ENCODE measurements at regions not wholly inside any gene's neighbourhood (a gene's known extent, or its start where the extent isn't known, plus 50 kb on each side); places are given as distances from the start of the nearest gene placed in this dataset.
"Not testable (repeated sequence)": the region's sequence is repeated elsewhere in the genome, so short reads cannot be mapped to it uniquely, and the experiment has no call there.

DNA sequence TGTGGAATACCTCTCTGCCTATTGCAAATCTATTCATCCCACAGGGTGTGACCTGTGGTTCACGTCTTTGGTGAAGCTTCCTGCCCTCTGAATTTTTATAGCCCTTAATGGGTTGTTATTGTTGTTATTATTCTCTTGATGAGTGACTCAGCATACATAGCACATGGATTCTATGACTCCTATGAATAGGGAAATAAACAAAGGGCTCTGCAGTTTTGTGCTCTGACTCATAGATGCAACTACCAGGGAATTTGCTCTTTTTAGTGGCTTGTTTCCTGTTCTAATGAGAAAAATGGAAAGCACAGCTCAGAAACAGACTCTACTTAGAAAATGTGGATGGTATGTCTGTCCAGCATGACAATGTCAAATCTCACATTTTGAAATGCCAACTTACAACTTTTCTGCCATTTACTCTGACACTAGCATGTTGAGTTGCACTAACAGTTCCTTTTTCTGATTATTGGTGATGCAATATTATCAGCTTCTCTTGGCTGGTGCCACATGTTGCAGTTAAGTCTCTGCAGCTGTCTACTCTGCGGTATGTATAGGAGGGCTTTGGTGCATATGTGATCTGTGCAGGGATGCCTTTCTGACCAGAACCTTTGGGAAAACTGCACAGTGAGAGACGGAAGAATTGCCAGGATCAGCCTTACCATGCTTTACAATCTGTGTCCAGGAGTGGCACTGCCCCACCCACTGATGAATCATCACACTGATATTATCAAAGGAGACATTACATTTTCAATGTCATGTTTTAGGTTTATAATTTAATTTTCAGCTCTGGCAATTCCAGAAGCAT lies 996.4 kb upstream of the WWC1 start:
- H3K4me3 ChIP-seq (ENCODE audit: low read depth, low read length) = no peak overlapping the region

DNA sequence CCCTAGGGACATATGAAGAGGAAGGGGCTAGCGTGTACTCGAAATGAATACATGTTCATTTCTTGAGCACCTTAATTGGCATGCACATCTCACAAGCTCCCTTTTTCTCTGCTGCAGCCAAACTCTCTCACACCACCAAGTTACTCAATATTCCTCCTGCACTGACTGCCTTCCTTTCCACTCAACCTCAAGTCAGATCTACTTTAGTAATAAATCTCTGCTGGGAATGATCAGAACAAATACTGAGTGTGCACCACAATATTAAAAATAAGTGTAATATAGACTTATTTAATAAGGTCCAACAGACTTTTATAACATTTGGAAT lies 995.8 kb upstream of the WWC1 start:
- H3K4me3 ChIP-seq (ENCODE audit: low read depth, low read length) = no peak overlapping the region

DNA sequence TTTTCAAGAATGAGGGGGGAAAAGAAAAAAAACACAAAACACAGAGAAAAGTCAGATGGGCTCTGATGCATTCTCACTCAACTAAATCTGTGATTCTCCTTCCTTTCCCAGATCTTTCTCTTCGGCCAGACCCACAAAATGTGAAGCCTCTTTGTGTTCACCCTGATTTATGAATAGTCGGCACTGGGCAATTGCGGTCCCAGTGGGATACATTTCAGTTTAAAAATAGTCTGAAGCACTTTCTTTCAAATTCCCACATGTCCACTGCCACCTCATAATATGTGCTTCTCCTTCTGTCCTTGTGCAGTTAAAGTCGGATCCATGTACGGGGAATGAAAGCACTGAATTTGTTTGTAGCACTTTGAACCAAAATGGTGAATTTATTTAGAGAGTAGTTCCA lies 995.4 kb upstream of the WWC1 start:
- H3K4me3 ChIP-seq (ENCODE audit: low read depth, low read length) = no peak overlapping the region

DNA sequence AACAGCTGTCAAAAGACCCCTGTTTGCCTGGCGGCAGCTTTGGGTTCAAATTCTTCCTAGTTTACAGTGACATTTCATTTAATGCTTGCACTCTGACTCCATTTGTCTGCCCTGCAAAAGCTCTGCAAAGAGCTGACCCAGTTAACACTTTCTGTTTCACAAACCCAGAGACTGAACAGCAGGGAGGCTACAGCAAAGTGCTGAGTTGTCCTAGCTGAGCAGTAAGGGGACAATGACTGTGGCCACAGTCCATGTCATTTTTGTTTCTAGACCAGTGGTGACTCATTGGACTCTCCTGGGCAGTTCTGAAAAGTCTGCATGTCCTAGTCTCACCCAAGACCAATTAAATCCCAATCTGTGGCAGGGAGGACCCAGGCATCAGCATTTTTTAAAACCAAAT lies 994.8 kb upstream of the WWC1 start:
- H3K4me3 ChIP-seq (ENCODE audit: low read depth, low read length) = no peak overlapping the region

DNA sequence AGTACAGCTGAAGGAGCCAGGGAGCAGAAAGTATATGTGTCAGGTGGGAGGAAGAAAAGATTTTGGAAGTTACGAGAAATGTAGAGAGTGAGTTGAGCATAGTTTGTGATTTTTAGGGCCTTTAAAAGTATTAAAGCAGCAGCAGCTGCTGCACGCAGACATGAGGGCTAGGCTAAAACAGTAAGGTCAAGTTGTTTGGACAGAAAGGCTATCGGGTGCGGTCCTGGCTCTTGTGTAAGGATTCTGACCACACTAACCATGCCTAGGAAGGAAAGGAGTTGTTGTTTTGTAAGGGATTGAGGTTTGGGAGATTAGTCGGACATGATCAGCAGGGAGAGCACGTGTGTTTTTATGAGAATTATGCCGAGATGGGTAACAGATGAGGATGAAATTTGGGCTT lies 991.6 kb upstream of the WWC1 start:
- H3K4me3 ChIP-seq (ENCODE audit: low read depth, low read length) = not testable (repeated sequence)

DNA sequence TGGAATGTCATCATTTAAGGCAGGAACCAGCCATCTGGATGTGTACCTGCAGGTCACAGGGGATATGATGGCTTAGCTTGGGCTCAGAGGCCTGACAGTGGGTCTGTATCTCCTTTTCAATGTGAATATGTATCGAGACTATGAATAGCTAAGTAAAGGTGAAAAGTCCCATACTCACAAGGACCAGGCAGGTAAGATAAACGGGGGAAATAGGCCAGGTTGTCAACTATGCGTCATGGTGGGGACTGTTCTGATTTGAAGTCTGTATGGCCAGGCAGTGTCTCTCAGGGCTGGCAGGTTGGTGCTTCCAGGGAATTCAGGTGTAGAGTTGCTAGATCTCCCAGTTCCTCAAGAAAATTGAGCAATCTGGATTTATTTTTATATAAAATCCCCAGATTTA lies 987.9 kb upstream of the WWC1 start:
- H3K4me3 ChIP-seq (ENCODE audit: low read depth, low read length) = no peak overlapping the region

DNA sequence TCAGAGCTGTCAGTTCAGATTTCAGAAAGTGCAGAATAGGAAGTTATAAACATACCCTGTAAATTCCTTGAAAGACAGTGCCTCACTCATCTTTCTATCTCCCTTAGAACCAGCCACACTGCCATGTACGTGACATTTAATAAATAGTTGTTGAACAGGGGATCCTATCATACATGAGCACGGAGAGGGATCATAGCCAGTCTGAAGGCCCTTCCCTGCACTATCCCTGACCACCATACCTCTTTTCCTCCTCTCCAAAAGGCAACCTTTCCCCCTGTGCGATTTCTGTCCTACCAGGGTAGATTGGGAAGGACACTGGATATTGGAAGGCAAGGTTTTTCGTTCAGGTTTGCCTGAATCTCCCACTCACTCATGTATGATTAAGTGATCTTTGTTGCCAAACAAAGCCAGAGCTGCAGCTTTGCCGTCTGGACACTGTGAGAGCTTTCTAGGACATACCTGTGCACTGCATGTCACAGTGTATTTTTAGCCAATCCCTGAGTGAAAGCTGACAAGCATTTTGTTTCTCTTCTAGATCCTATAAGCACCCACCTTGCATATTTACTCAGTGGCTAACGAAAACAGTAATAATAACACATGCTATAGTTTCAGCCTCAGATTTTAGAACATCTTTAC lies 986.5 kb upstream of the WWC1 start:
- no peak overlapping the region for H3K4me3 ChIP-seq (ENCODE audit: low read depth, low read length)

DNA sequence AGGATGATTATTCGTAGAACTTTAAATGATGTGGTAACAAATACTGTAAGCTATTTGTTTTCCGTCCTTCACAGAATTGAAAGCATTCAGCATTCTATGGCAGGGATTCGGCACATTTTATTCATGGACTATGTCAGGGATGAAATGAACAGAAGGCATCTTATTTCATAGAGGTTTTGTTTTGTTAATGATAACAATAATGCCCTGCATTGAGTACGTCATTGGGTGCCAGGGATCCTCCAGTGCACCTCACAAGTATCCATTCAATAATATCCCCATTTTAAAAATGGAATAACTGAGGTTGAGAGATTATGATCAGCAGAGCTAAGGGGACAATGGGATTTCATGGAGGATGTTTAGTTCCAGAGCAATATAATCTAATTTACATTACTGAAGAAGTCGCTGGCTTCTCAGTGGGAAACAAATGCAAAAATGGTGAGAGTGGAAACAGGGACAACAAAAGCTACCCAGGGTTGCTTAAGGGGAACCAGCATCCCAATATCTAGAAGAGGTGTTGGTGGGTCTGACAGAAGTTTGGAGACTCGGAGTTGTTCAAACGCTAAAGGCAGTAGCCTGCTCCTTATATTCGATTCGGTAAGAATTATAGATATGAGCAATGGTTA lies 985.7 kb upstream of the WWC1 start:
- H3K4me3 ChIP-seq (ENCODE audit: low read depth, low read length) = no peak overlapping the region

DNA sequence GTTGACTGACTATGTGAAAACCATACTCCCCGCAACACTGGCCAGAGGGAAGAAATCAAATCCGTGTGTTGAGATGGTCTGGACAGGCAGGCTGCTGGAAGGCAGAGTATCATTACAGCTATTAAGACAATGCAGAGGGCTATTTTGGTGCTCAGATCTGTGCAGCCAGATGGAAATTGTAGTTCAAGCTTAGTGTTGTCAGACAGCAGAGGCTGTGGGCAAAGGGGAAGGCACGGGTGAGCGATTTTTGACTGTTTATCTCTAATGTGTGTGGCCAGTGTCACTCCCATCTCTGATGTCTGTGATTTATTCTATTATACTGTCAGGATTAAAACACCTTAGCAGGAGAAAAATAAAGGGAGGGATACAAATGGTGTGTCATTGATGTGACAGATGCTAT lies 984.4 kb upstream of the WWC1 start:
- no peak overlapping the region for H3K4me3 ChIP-seq (ENCODE audit: low read depth, low read length)

DNA sequence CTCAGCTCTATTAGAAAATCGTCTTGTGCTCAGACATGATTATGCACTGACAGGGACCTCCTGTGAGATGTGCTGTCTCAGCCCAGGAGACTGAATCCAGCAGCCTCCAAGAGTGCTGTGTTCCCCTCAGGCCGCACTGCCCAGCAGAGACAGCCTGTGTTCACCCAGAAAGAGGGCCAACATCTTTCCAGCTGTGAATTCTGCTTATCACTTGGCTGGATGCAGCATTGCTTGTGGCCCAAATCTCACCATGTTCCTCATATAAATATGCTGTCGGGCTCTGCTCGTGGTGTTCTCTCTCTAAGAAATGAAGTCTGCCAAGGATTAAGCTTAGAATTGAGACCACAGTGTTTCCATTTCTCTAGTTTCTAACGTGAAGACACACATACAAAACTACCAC lies 983.0 kb upstream of the WWC1 start:
- H3K4me3 ChIP-seq (ENCODE audit: low read depth, low read length) = no peak overlapping the region

DNA sequence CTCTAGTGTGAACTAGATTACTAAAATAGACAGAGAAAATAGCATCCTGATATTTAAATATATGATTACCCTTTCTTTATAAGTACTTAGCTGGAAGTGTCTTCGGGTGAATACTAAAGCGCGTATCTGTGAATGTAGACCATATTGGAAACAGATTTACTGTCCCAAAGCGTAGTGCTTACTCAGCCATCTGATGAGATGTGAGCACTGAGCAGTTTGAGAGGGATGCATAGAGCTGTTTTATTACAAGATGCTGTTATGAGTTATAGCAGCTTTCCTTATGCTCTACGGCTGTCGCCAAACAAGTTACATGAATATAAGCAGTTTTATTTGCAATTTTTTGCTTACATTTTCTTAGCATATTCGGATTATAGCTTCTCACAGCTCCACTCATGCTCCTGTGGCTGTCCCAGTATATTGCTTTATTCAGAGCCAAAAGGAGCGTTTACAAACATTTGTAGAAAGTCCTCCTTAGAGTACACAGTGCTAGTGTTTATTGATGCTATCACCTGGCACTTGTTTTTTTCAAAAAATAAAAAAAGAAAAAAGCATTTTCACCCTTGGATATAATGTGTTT lies 981.4 kb upstream of the WWC1 start:
- H3K4me3 ChIP-seq (ENCODE audit: low read depth, low read length) = no peak overlapping the region

DNA sequence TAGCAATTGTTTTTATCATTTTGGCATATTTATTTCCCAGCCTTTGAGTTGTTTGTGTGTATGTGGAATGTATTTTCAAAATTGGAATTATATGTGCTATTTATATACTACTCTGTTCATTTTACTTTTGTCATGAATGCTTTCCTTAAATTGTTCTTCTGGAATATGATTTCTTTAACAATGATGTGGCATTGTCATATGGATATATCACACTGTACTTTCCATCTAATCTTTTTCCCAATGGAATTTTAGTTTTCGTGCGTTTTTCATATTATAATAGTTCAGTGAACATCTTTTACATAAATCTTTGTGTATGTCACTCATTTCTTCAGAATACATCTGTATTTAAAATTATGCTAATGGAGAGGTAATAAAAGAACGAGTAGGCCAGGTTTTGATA lies 980.1 kb upstream of the WWC1 start:
- H3K4me3 ChIP-seq (ENCODE audit: low read depth, low read length) = no peak overlapping the region

DNA sequence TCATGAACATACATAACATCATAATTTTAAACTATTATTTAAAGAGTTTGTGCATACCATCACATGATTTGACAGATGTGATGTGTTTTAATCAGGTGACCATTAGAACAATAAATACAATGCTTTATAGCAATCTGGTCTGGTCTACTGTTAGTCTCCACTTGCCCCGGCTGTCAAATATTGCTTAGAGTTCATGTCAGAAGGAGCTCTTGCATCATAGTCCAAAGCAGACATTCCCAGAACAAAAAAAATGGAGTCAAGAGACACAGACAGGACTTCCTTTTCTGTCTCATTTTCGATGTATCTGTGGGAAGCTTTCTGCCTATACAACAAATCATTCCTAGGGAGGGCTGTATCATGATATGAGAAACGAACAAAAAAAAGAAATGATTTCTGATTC lies 979.2 kb upstream of the WWC1 start:
- H3K4me3 ChIP-seq (ENCODE audit: low read depth, low read length) = no peak overlapping the region

DNA sequence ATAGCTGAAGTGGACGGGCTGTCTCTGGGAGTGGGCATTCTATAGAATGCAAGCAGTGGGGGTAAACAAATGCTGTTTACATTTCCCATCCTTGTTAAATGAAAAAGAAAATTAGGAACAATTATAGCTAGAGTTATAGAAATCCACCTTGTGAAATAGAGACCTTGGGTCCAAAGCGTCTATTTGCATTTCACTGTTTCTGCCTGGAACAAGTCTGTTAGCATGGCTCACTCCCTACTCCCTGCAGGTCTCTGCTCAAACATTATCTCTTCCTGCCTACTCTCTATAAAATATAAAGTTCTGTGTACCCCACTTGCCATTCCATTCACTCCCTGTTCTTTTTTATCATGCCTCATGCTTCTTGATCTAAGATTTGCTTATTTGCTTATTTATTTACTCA lies 975.7 kb upstream of the WWC1 start:
- H3K4me3 ChIP-seq (ENCODE audit: low read depth, low read length) = no peak overlapping the region

DNA sequence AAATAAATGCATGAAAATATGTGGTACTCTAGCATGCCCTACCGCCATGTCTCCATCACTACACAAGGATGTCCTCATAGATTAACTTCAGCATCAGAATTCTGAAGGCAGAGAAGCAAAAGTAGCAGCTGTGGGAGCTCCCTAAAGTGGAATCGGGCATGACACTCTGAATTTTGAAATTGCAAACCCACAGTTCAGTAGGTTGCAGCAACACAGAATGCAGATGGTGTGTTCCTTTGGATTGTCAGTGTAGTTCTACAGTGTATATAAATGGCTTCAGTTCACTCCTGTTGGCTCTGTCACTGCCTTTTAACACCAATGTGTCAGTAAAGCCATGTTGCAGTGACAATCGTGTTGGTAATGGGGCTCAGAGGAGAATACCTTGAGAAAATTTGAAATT lies 973.6 kb upstream of the WWC1 start:
- H3K4me3 ChIP-seq (ENCODE audit: low read depth, low read length) = no peak overlapping the region

DNA sequence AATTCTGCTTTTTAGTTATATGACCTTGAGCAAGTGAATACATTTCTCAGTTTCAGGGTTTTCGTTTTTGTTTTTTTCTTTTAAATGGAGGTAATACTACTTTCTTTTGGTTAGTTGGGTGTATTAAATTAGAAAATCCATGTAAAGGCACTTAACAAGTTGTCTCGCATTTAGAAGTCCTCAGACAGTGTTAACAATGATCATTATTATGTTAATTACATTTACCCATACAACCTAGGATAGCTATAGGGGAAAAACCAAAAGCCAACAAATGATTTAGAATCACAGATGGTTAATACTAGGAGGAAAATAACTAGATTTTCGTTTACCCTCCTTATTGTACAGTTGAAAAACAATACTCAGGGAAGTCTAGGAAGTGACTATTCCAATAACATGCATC lies 972.2 kb upstream of the WWC1 start:
- H3K4me3 ChIP-seq (ENCODE audit: low read depth, low read length) = no peak overlapping the region

DNA sequence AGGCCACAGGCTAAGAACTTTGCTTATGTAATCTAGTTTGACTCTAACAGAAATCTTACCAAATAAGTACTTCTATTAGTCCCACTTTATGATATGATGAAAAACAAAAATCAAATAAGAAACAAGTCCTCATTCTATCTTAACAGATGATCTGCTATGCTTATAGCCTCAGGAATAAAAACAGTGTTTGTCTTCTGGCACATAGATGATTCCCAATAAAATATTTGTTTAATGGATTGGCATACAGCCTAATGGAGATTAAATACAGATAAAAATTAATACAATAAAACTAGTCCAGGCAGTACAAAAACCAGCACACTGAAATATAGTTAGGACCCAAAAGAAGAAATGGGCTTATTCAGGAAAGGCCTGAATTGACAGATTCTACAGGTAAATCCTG lies 971.4 kb upstream of the WWC1 start:
- no peak overlapping the region for H3K4me3 ChIP-seq (ENCODE audit: low read depth, low read length)

DNA sequence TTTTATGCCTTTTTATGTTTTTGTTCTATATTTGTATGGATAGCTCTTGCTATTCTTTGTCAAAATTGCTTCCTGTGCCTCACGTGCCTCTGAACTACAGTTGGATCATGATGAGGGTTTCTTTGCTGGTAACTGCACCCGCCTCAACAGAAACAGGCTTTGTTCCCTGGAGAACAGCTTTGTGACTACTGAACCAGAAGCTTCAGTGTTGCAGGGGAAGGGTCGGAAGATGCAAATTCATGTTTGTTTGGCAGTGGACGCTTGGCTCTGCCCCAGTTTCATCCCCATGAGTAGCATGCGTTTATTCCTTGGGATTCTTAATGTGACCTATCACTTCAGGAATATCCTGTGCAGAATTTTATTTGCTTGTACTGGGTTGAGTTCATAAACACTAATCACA lies 959.1 kb upstream of the WWC1 start:
- no peak overlapping the region for H3K4me3 ChIP-seq (ENCODE audit: low read depth, low read length)

DNA sequence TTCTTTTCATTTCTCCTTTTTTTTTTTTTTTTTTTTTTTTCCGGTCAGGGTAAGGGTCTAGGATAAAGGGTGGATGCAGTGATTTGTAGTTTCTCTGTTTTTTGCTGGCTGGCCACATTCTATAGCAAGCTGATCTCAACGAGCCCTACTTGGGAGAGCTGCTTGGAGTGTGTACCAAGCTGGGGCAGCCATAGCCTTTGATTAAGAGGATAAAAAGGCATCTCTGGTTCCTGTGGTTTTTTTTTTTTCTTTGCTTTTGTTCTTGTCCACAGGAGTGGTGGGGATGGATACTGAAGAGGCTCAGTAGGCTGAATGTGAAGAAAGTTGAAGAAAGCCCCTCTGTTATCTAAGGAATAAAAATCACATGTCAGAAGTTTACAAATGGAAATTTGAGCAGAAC lies 955.3 kb upstream of the WWC1 start:
- no peak overlapping the region for H3K4me3 ChIP-seq (ENCODE audit: low read depth, low read length)

DNA sequence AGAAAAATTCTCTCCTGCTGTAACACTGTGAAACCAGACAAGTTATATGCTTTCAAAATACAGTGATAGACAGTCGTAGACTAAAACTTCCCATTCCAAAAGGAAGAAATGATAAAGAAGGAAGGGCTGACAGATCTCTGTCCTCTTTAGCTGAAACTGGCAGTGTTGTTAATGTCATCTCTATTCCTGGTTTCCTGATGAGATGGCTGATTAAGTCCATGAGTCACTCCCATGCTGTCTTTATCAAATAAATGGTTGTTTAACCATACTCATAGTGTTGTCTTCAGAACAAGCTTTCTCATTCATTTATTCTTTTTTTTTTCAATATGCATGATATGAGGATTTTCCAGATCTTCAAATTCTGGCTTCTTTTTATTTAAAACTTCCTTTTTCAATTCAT lies 952.2 kb upstream of the WWC1 start:
- H3K4me3 ChIP-seq (ENCODE audit: low read depth, low read length) = no peak overlapping the region

DNA sequence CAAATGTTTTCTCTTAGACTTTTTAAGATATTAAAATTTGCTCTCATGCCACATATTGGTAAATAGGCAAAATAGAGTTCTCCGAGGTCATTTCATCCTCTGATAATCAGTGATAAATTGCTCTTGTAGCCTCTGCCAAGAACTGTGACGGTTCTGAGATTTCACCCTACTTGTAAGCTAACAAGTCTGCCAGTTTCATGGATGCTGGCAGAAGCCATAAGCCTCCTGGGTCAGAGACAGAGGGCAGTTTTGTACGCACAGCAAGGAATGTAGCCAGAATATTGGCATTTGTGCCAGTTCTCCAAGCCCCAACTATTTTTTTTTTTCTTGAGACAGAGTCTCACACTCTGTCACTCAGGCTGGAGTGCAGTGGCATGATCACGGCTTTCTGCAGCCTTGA lies 945.0 kb upstream of the WWC1 start:
- no peak overlapping the region for H3K4me3 ChIP-seq (ENCODE audit: low read depth, low read length)

DNA sequence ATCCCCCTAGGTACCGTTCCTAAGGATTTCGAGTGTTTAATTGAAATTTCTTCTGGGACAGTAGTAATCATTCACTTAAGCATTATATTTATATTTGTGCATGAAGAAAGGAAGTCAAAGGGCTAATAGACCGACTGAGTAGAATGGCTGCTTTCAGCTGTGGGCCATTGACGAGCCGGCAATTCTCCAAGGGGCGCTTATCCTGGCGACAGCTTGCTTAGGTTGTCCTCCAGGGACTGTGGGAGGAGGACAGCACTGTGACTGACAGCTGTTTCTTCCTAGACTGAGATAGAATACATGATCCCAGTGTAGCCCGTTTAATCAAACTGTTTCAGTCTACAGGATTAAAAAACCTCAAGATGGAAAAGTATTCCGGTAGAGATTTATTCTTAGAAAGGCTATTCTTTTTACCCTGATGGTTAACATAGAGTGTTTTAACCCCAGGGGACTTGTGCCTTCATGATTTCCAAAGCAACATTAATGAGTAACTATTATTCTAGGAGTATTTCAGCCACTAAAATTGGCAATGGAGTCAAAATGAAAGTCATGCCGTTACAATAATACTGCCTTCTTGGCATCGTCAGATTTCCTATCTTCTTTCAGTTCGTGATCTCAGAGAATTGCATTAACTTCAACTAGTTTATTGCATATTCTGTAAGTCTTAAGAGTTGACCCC lies 943.1 kb upstream of the WWC1 start:
- no peak overlapping the region for H3K4me3 ChIP-seq (ENCODE audit: low read depth, low read length)

Measured in iPS-11a (cell line).